HG03520 (cell line): ENCODE measurements at regions not wholly inside any gene's neighbourhood (a gene's known extent, or its start where the extent isn't known, plus 50 kb on each side); places are given as distances from the start of the nearest gene placed in this dataset.

Source experiments
- ATAC-seq: cut with Tn5 transposase; IDR thresholded peaks from one replicate; pipeline ENCODE4 v1.9.1; 2021; ENCODE audit warnings: mild to moderate bottlenecking, moderate library complexity; ENCODE audit not compliant: unreplicated experiment

- no peak for ATAC-seq
Observed at GRCh38 chr10:31720546-31720945, 208.1 kb downstream of the ARHGAP12 start.

- no peak for ATAC-seq
Observed at GRCh38 chr10:31709476-31709875, 219.2 kb downstream of the ARHGAP12 start.

GRCh38 chr10:31709028-31709427 is 219.6 kb downstream of the ARHGAP12 start:
- no peak for ATAC-seq

GRCh38 chr10:31708474-31708873 is 220.2 kb downstream of the ARHGAP12 start:
- no peak for ATAC-seq

GRCh38 chr10:31708046-31708445 is 220.6 kb downstream of the ARHGAP12 start:
- ATAC-seq, result no peak

GRCh38 chr10:31707093-31708039 is 221.3 kb downstream of the ARHGAP12 start:
- ATAC-seq, result peak; percentile 80

- ATAC-seq, result no peak
Observed at GRCh38 chr10:31706464-31707092, 222.1 kb downstream of the ARHGAP12 start.

- no peak for ATAC-seq
Observed at GRCh38 chr10:31705136-31705535, 223.5 kb downstream of the ARHGAP12 start.

GRCh38 chr10:31704195-31704594 is 224.4 kb downstream of the ARHGAP12 start:
- ATAC-seq, result no peak

GRCh38 chr10:31702954-31703353 is 225.7 kb downstream of the ARHGAP12 start:
- no peak for ATAC-seq

- ATAC-seq, result no peak
Observed at GRCh38 chr10:31702005-31702404, 226.6 kb downstream of the ARHGAP12 start.

- no peak for ATAC-seq
Observed at GRCh38 chr10:31701546-31701945, 227.1 kb downstream of the ARHGAP12 start.

GRCh38 chr10:31700181-31700611 is 228.4 kb downstream of the ARHGAP12 start:
- no peak for ATAC-seq

GRCh38 chr10:31698181-31698830 is 230.3 kb downstream of the ARHGAP12 start:
- no peak for ATAC-seq

- no peak for ATAC-seq
Observed at GRCh38 chr10:31697271-31698180, 231.1 kb downstream of the ARHGAP12 start.

- no peak for ATAC-seq
Observed at GRCh38 chr10:31694929-31695837, 233.4 kb downstream of the ARHGAP12 start.

- no peak for ATAC-seq
Observed at GRCh38 chr10:31694126-31694685, 234.4 kb downstream of the ARHGAP12 start.

GRCh38 chr10:31693491-31693890 is 235.1 kb downstream of the ARHGAP12 start:
- no peak for ATAC-seq

- ATAC-seq, result no peak
Observed at GRCh38 chr10:31689233-31689632, 239.4 kb downstream of the ARHGAP12 start.
